H1 (cell line): ENCODE measurements at regions not wholly inside any gene's neighbourhood (a gene's known extent, or its start where the extent isn't known, plus 50 kb on each side); places are given as distances from the start of the nearest gene placed in this dataset.

Experiments
- CTCF ChIA-PET: fragments of 300-600 bp; sonication (Branson Sonifier 250); formaldehyde crosslinking; loops from one replicate; lab custom pipeline; 2021; ENCODE audit not compliant: partially characterized antibody; lab: Charles Lee
- POLR2A ChIA-PET: fragments of 300-600 bp; sonication (Branson Sonifier 250); formaldehyde crosslinking; loops from one replicate; lab custom pipeline; 2021; ENCODE audit warnings: inconsistent platforms; ENCODE audit not compliant: partially characterized antibody; lab: Charles Lee
- DNase-seq, 2 experiments: peaks; one replicate each; pipeline versions ENCODE4 v3.0.0 to v3.0.0-alpha.2; 2010 to 2022; ENCODE audit warnings: low spot score in 2 of 2, low read depth in 1 of 2, mixed read lengths in 1 of 2
- FAIRE-seq: peaks from 2 replicates; lab custom pipeline; 2011; peaks lifted over from hg19 to GRCh38; lab: Jason Lieb, UNC
- H2AFZ ChIP-seq: 2 replicates; pipeline ENCODE4 v1.8.1; 2012; ENCODE audit warnings: low read length, inconsistent platforms
- H2AK5ac ChIP-seq: 2 replicates; pipeline ENCODE4 v1.6.1; 2013; ENCODE audit warnings: low read depth, low read length
- H2BK120ac ChIP-seq: replicated peaks from 2 replicates; pipeline ENCODE3; 2013; ENCODE audit warnings: low read depth, low read length, inconsistent platforms
- H2BK12ac ChIP-seq: 2 replicates; pipeline ENCODE4 v1.6.1; 2013; ENCODE audit warnings: low read depth, low read length
- H2BK15ac ChIP-seq: 2 replicates; pipeline ENCODE4 v1.6.1; 2013; ENCODE audit warnings: low read length
- H2BK20ac ChIP-seq: 2 replicates; pipeline ENCODE4 v1.6.1; 2013; ENCODE audit warnings: low read length
- H2BK5ac ChIP-seq: 2 replicates; pipeline ENCODE4 v1.6.1; 2013; ENCODE audit warnings: low read depth, low read length
- H3K14ac ChIP-seq: 2 replicates; pipeline ENCODE4 v1.6.1; 2013; ENCODE audit warnings: inconsistent platforms; ENCODE audit not compliant: insufficient read length
- H3K18ac ChIP-seq: 2 replicates; pipeline ENCODE4 v1.6.1; 2013; ENCODE audit warnings: low read length; ENCODE audit errors: extremely low read depth
- H3K23ac ChIP-seq: 2 replicates; pipeline ENCODE4 v1.6.1; 2013; ENCODE audit warnings: inconsistent platforms; ENCODE audit not compliant: insufficient read length
- H3K23me2 ChIP-seq: 2 replicates; pipeline ENCODE4 v1.6.1; 2013; ENCODE audit warnings: low read depth, low read length
- H3K27ac ChIP-seq: 2 replicates; pipeline ENCODE4 v1.6.1; 2011; ENCODE audit warnings: low read depth, low read length, inconsistent platforms
- H3K27me3 ChIP-seq, 4 experiments: replicated peaks in 1 of 4; 1 replicate in 1 of 4; 2 replicates in 3 of 4; pipeline versions ENCODE4 v1.6.1 to v1.8.1; 2011 to 2013; ENCODE audit warnings: low read length in 3 of 4, mild to moderate bottlenecking in 3 of 4, inconsistent platforms in 2 of 4, mixed read lengths in 2 of 4, moderate library complexity in 1 of 4; ENCODE audit not compliant: control insufficient read depth in 3 of 4, insufficient read depth in 3 of 4; ENCODE audit errors: extremely low read depth in 1 of 4
- H3K36me3 ChIP-seq, 4 experiments: 2 replicates each; pipeline versions ENCODE4 v1.6.1 to v1.8.1; 2011 to 2013; ENCODE audit warnings: mild to moderate bottlenecking in 4 of 4, low read length in 3 of 4, moderate library complexity in 2 of 4, control low read depth in 1 of 4, inconsistent platforms in 1 of 4; ENCODE audit not compliant: insufficient read depth in 4 of 4, control insufficient read depth in 2 of 4
- H3K4ac ChIP-seq: replicated peaks from 2 replicates; pipeline ENCODE3; 2013; ENCODE audit warnings: low read length, low read depth, mixed read lengths, inconsistent platforms; ENCODE audit not compliant: insufficient read length
- H3K4me1 ChIP-seq, 4 experiments: replicated peaks in 1 of 4; 1 replicate in 1 of 4; 2 replicates in 3 of 4; pipeline versions ENCODE4 v1.6.1 to v1.8.1; 2011 to 2013; ENCODE audit warnings: low read length in 3 of 4, inconsistent platforms in 2 of 4, mixed read lengths in 1 of 4; ENCODE audit not compliant: insufficient read depth in 4 of 4, control insufficient read depth in 3 of 4
- H3K4me2 ChIP-seq, 2 experiments: 2 replicates each; pipeline versions ENCODE4 v1.6.1 to v1.8.1; 2011 to 2013; ENCODE audit warnings: low read depth in 2 of 2, low read length in 2 of 2, control low read depth in 1 of 2, inconsistent platforms in 1 of 2, mild to moderate bottlenecking in 1 of 2; ENCODE audit not compliant: insufficient read depth in 1 of 2
- H3K4me3 ChIP-seq, 4 experiments: fragments of 200-600, 300-600 bp in 1 of 4; sonication (generic), shearing (Covaris generic), sonication (Bioruptor Twin) in 1 of 4; 2 replicates each; pipeline versions ENCODE4 v1.5.1 to v1.8.1; 2011 to 2016; ENCODE audit warnings: low read length in 4 of 4, low read depth in 3 of 4, control low read depth in 2 of 4, inconsistent platforms in 2 of 4, mild to moderate bottlenecking in 2 of 4, mixed read lengths in 1 of 4, moderate library complexity in 1 of 4; ENCODE audit not compliant: insufficient read depth in 2 of 4; ENCODE audit errors: extremely low read depth in 1 of 4
- H3K56ac ChIP-seq: replicated peaks from 2 replicates; pipeline ENCODE3; 2013; ENCODE audit warnings: low read depth, mild to moderate bottlenecking, mixed read lengths, low read length, inconsistent platforms; ENCODE audit not compliant: insufficient read length
- H3K79me1 ChIP-seq: 2 replicates; pipeline ENCODE4 v1.6.1; 2013; ENCODE audit warnings: low read depth, low read length, control low read depth
- H3K79me2 ChIP-seq, 2 experiments: 2 replicates each; pipeline versions ENCODE4 v1.6.1 to v1.8.1; 2012 to 2013; ENCODE audit warnings: low read length in 2 of 2, mild to moderate bottlenecking in 2 of 2, inconsistent platforms in 1 of 2; ENCODE audit not compliant: insufficient read depth in 2 of 2, control insufficient read depth in 1 of 2
- H3K9ac ChIP-seq, 4 experiments: replicated peaks in 1 of 4; 1 replicate in 1 of 4; 2 replicates in 3 of 4; pipeline versions ENCODE4 v1.6.1 to v1.8.1; 2011 to 2013; ENCODE audit warnings: low read depth in 3 of 4, low read length in 3 of 4, control low read depth in 2 of 4, mild to moderate bottlenecking in 2 of 4, moderate library complexity in 2 of 4, inconsistent platforms in 1 of 4; ENCODE audit errors: extremely low read depth in 1 of 4
- H3K9me3 ChIP-seq, 2 experiments: 2 replicates each; pipeline versions ENCODE4 v1.6.1 to v1.8.1; 2012 to 2013; ENCODE audit warnings: mild to moderate bottlenecking in 2 of 2, moderate library complexity in 2 of 2, control low read depth in 1 of 2, inconsistent platforms in 1 of 2, low read depth in 1 of 2, low read length in 1 of 2, mixed read lengths in 1 of 2; ENCODE audit not compliant: insufficient read depth in 2 of 2
- H4K20me1 ChIP-seq, 2 experiments: replicated peaks in 1 of 2; 2 replicates each; pipeline versions ENCODE3 to v1.8.1; 2011 to 2013; ENCODE audit warnings: inconsistent platforms in 2 of 2, low read length in 2 of 2, mild to moderate bottlenecking in 1 of 2; ENCODE audit not compliant: insufficient read depth in 2 of 2, control insufficient read depth in 1 of 2
- H4K5ac ChIP-seq: 2 replicates; pipeline ENCODE4 v1.6.1; 2013; ENCODE audit warnings: low read length, low read depth, mixed read lengths, inconsistent platforms; ENCODE audit not compliant: insufficient read length
- H4K8ac ChIP-seq: 2 replicates; pipeline ENCODE4 v1.8.0; 2013; ENCODE audit warnings: mild to moderate bottlenecking, moderate library complexity, low read length, inconsistent platforms; ENCODE audit not compliant: insufficient read depth; ENCODE audit errors: extremely low read depth
- H4K91ac ChIP-seq: replicated peaks from 2 replicates; pipeline ENCODE3; 2013; ENCODE audit warnings: low read length, mixed read lengths, inconsistent platforms; ENCODE audit not compliant: insufficient read length
- ASH2L ChIP-seq: fragments of 200-600, 300-600 bp; sonication (generic); IDR thresholded peaks from one replicate; pipeline ENCODE4 v1.7.1; 2017; ENCODE audit warnings: low read length
- BCL11A ChIP-seq, 2 experiments: IDR thresholded peaks; one replicate each; pipeline ENCODE4 v1.6.1; 2011; ENCODE audit warnings: low read depth in 2 of 2, low read length in 2 of 2, mild to moderate bottlenecking in 2 of 2
- CBX5 ChIP-seq: fragments of 300-800, 300-1000 bp; sonication (generic); IDR thresholded peaks from 2 replicates; pipeline ENCODE4 v1.7.1; 2016; ENCODE audit warnings: antibody characterized with exemption, low read length, low read depth
- CHD2 ChIP-seq: IDR thresholded peaks from 2 replicates; pipeline ENCODE4 v1.6.1; 2012; ENCODE audit warnings: low read length, improper control_type of control experiment
- FOSL1 ChIP-seq: IDR thresholded peaks from 2 replicates; pipeline ENCODE4 v1.6.1; 2011; ENCODE audit warnings: mild to moderate bottlenecking, low read depth, low read length, moderate library complexity; ENCODE audit not compliant: insufficient read depth
- KDM1A ChIP-seq: fragments of 200-600, 300-600 bp; sonication (generic); IDR thresholded peaks from 2 replicates; pipeline ENCODE4 v1.7.1; 2016; ENCODE audit warnings: mild to moderate bottlenecking, low read length, borderline replicate concordance
- MAFK ChIP-seq: IDR thresholded peaks from 2 replicates; pipeline ENCODE4 v1.6.1; 2012; ENCODE audit warnings: low read depth, mild to moderate bottlenecking, improper control_type of control experiment, low read length
- RBBP5 ChIP-seq: IDR thresholded peaks from 2 replicates; pipeline ENCODE4 v1.7.1; 2012; ENCODE audit warnings: low read depth, mild to moderate bottlenecking, inconsistent platforms, low read length, moderate library complexity, borderline replicate concordance
- SIRT6 ChIP-seq: IDR thresholded peaks from one replicate; pipeline ENCODE4 v1.7.1; 2012; ENCODE audit warnings: low read length, inconsistent platforms
- SUZ12 ChIP-seq: fragments of 200-600 bp; sonication (generic); IDR thresholded peaks from 2 replicates; pipeline ENCODE4 v1.6.1; 2012; ENCODE audit warnings: mild to moderate bottlenecking, inconsistent platforms, low read length, moderate library complexity, mixed read lengths
- TCF12 ChIP-seq: IDR thresholded peaks from 2 replicates; pipeline ENCODE4 v1.6.1; 2011; ENCODE audit warnings: low read depth, mild to moderate bottlenecking, low read length
- YY1 ChIP-seq: IDR thresholded peaks from 2 replicates; pipeline ENCODE4 v1.6.1; 2011; ENCODE audit warnings: low read depth, mild to moderate bottlenecking, low read length
- WGBS, 2 experiments: shearing (Covaris generic) in 1 of 2; methylation state at CpG; one replicate each; pipeline versions ENCODE4 v1.1.6 to v1.1.7; 2013 to 2015; ENCODE audit warnings: low lambda C conversion rate in 2 of 2, mixed read lengths in 2 of 2, inconsistent platforms in 1 of 2, low coverage in 1 of 2, missing lambda C conversion rate in 1 of 2; ENCODE audit not compliant: insufficient replicate concordance in 2 of 2, insufficient coverage in 1 of 2, insufficient read length in 1 of 2; ENCODE audit errors: extremely low coverage in 1 of 2, missing lambda C conversion rate in 1 of 2; 5-methylcytosine and 5-hydroxymethylcytosine counted together
- TF ChIP-seq, protein P1 (sequence below): IDR thresholded peaks from 2 replicates; pipeline ENCODE4 v1.6.1; 2012; ENCODE audit warnings: inconsistent platforms

DNA sequence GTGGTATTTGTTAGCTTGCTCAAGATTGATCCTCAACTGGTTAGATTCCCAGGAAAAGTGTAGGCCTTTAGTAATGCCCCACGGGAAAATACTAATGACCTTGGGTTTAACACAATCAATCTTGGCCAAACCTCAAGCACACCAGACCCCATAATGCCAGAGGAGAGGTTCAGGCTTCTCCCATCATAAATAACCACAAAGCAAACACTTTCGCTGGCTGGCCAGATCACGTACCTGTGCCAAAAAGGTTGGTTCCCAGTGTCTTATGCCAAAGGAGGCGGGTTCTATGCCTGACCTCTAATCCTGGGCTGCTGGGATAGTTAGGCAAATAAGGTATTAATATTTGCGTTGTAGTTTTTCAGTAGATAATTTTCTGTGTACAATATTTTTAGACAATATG lies 379.2 kb upstream of the CDH18 start:
- H3K4me2 ChIP-seq, result no peak overlapping the region
- no peak overlapping the region for H3K4me3 ChIP-seq
- no peak overlapping the region for H2BK5ac ChIP-seq
- H3K9me3 ChIP-seq, result no peaks in the 10 kb centered on the region
- H3K79me1 ChIP-seq, result no peaks in the 10 kb centered on the region
- DNase-seq, result no peak
- no peak overlapping the region for H4K91ac ChIP-seq
- no peaks in the 10 kb centered on the region for H3K79me2 ChIP-seq
- no peak overlapping the region for H2BK20ac ChIP-seq
- no peak overlapping the region for H3K27ac ChIP-seq
- FAIRE-seq, result no peak
- ChIA-PET POLR2A (no interaction called here), CTCF (no interaction called here)
- H4K8ac ChIP-seq, result no peak overlapping the region
- no peaks in the 10 kb centered on the region for H3K27me3 ChIP-seq
- H4K5ac ChIP-seq, result no peak overlapping the region
- no peak overlapping the region for H2AK5ac ChIP-seq
- H3K18ac ChIP-seq, result no peak overlapping the region
- no peak overlapping the region for H2BK12ac ChIP-seq
- no peaks in the 10 kb centered on the region for H3K36me3 ChIP-seq
- H2AFZ ChIP-seq, result no peak overlapping the region
- no peak overlapping the region for H3K23ac ChIP-seq
- H4K20me1 ChIP-seq, result no peaks in the 10 kb centered on the region
- H3K14ac ChIP-seq, result no peak overlapping the region
- no peak overlapping the region for H2BK120ac ChIP-seq
- H3K9ac ChIP-seq, result no peak overlapping the region
- H3K56ac ChIP-seq, result no peak overlapping the region
- H3K4ac ChIP-seq, result no peak overlapping the region
- H3K4me1 ChIP-seq, result no peaks in the 10 kb centered on the region
- H2BK15ac ChIP-seq, result no peak overlapping the region
- TF ChIP-seq YY1 (no peak), ASH2L (no peak), MAFK (no peak), CHD2 (no peak), SIRT6 (no peak), FOSL1 (no peak), BCL11A (IDR thresholded peaks at IDR 0.05; ENCODE audit: low read depth in 2 of 2, low read length in 2 of 2) (no peak), SUZ12 (no peak), TCF12 (no peak), RBBP5 (no peak), KDM1A (no peak), CBX5 (no peak)
- TF ChIP-seq, protein P1, sequence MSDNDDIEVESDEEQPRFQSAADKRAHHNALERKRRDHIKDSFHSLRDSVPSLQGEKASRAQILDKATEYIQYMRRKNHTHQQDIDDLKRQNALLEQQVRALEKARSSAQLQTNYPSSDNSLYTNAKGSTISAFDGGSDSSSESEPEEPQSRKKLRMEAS, result no peak
- 93% methylated on average over 5 of the region's 5 CpGs; no CpG with 5 or more reads in 1 of the 2 experiments for WGBS, 2 experiments
- H3K23me2 ChIP-seq, result no peaks in the 10 kb centered on the region
